Fibroblast of peridontal ligament (primary cell): ENCODE measurements at regions not wholly inside any gene's neighbourhood (a gene's known extent, or its start where the extent isn't known, plus 50 kb on each side); places are given as distances from the start of the nearest gene placed in this dataset.
"Not testable (repeated sequence)": the region's sequence is repeated elsewhere in the genome, so short reads cannot be mapped to it uniquely, and the experiment has no call there.

Experiments
- DNase-seq: peaks from one replicate; pipeline ENCODE4 v3.0.0-alpha.2; 2010; ENCODE audit errors: extremely low read depth

GRCh38 chr4:151459375-151459774 is 50.4 kb downstream of the FHIP1A start:
- no peak for DNase-seq

- no peak for DNase-seq
Observed at GRCh38 chr4:151460434-151460833, 51.5 kb downstream of the FHIP1A start.

GRCh38 chr4:151462554-151462953 is 53.6 kb downstream of the FHIP1A start:
- DNase-seq = no peak

- DNase-seq = no peak
Observed at GRCh38 chr4:151468715-151469696, 60.0 kb downstream of the FHIP1A start.

GRCh38 chr4:151469970-151470369 is 61.0 kb downstream of the FHIP1A start:
- DNase-seq = no peak

- no peak for DNase-seq
Observed at GRCh38 chr4:151471728-151472127, 62.8 kb downstream of the FHIP1A start.

- no peak for DNase-seq
Observed at GRCh38 chr4:151472297-151472696, 63.3 kb downstream of the FHIP1A start.

GRCh38 chr4:151472711-151473110 is 63.7 kb downstream of the FHIP1A start:
- DNase-seq = peak; percentile 52

- no peak for DNase-seq
Observed at GRCh38 chr4:151473521-151474097, 64.6 kb downstream of the FHIP1A start.

GRCh38 chr4:151475035-151475714 is 66.2 kb downstream of the FHIP1A start:
- no peak for DNase-seq

- no peak for DNase-seq
Observed at GRCh38 chr4:151481813-151482212, 72.8 kb downstream of the FHIP1A start.

GRCh38 chr4:151484396-151485102 is 75.6 kb downstream of the FHIP1A start:
- peak; percentile 91 for DNase-seq

- DNase-seq = no peak
Observed at GRCh38 chr4:151485541-151486131, 76.7 kb downstream of the FHIP1A start.

GRCh38 chr4:151486168-151486567 is 77.2 kb downstream of the FHIP1A start:
- DNase-seq = peak; percentile 78

GRCh38 chr4:151488968-151489367 is 80.0 kb downstream of the FHIP1A start:
- no peak for DNase-seq

- no peak for DNase-seq
Observed at GRCh38 chr4:151489462-151490203, 80.7 kb downstream of the FHIP1A start.

- DNase-seq = not testable (repeated sequence)
Observed at GRCh38 chr4:151495612-151496011, 86.6 kb downstream of the FHIP1A start.

- DNase-seq = not testable (repeated sequence)
Observed at GRCh38 chr4:151511548-151511947, 102.6 kb downstream of the FHIP1A start.

GRCh38 chr4:151517896-151518295 is 108.9 kb downstream of the FHIP1A start:
- DNase-seq = no peak

- DNase-seq = no peak
Observed at GRCh38 chr4:151518359-151518758, 109.4 kb downstream of the FHIP1A start.
